Natural killer cell (primary cell): ENCODE measurements at regions not wholly inside any gene's neighbourhood (a gene's known extent, or its start where the extent isn't known, plus 50 kb on each side); places are given as distances from the start of the nearest gene placed in this dataset.

Source experiments
- ATAC-seq, 3 donors: fragments of 150-1000 bp in 2 of 3; fragments of 200-7000 bp in 1 of 3; cut with Tn5 transposase; 1 replicate in 1 of 3; 2 replicates in 2 of 3; pipeline ENCODE4 v1.10.0; 2021; ENCODE audit warnings: mild to moderate bottlenecking in 2 of 3, moderate library complexity in 2 of 3
- DNase-seq, 2 donors: peaks; one replicate each; pipeline versions ENCODE4 v3.0.0 to v3.0.0-alpha.2; 2013 to 2021; ENCODE audit warnings: mixed read lengths in 1 of 2
- H3K27ac ChIP-seq: one replicate; pipeline ENCODE4 v1.5.1; 2013; ENCODE audit warnings: mild to moderate bottlenecking, low read length
- H3K27me3 ChIP-seq: one replicate; pipeline ENCODE4 v1.6.1; 2013; ENCODE audit warnings: low read length; ENCODE audit not compliant: control insufficient read depth, insufficient read depth
- H3K36me3 ChIP-seq: one replicate; pipeline ENCODE4 v1.6.1; 2013; ENCODE audit warnings: low read length; ENCODE audit not compliant: control insufficient read depth, insufficient read depth
- H3K4me1 ChIP-seq: one replicate; pipeline ENCODE4 v1.6.1; 2013; ENCODE audit warnings: low read length; ENCODE audit not compliant: control insufficient read depth, insufficient read depth
- H3K4me3 ChIP-seq: one replicate; pipeline ENCODE4 v1.5.1; 2013; ENCODE audit warnings: low read length
- H3K9me3 ChIP-seq: one replicate; pipeline ENCODE4 v1.6.1; 2013; ENCODE audit warnings: low read length; ENCODE audit not compliant: control insufficient read depth, insufficient read depth
- H3K27ac Mint-ChIP-seq, 2 donors: one replicate each; pipeline ENCODE4 v1.8.0; 2022; ENCODE audit warnings: mild to moderate bottlenecking in 2 of 2, mixed read lengths in 2 of 2, moderate library complexity in 1 of 2
- H3K27me3 Mint-ChIP-seq, 2 donors: one replicate each; pipeline ENCODE4 v1.8.0; 2022; ENCODE audit warnings: low read depth in 2 of 2, mixed read lengths in 2 of 2
- H3K36me3 Mint-ChIP-seq: one replicate; pipeline ENCODE4 v1.8.0; 2022; ENCODE audit warnings: mixed read lengths
- H3K4me1 Mint-ChIP-seq, 2 donors: one replicate each; pipeline ENCODE4 v1.8.0; 2022; ENCODE audit warnings: mixed read lengths in 2 of 2
- H3K4me3 Mint-ChIP-seq: one replicate; pipeline ENCODE4 v1.8.0; 2022; ENCODE audit warnings: mild to moderate bottlenecking, moderate library complexity, mixed read lengths
- H3K9me3 Mint-ChIP-seq, 2 donors: one replicate each; pipeline ENCODE4 v1.8.0; 2022; ENCODE audit warnings: mixed read lengths in 2 of 2
- CTCF ChIP-seq: fragments of 200-600 bp; IDR thresholded peaks from one replicate; pipeline ENCODE4 v1.8.0; 2022; ENCODE audit warnings: antibody characterized with exemption
- WGBS: methylation state at CpG from one replicate; pipeline ENCODE4 v1.1.7; 2013; ENCODE audit warnings: missing lambda C conversion rate; ENCODE audit not compliant: insufficient coverage; 5-methylcytosine and 5-hydroxymethylcytosine counted together
- intact Hi-C: fragments of 100-400 bp; cut with micrococcal nuclease; formaldehyde crosslinking; loops from one replicate; pipeline ENCODE4 v1.14.2; 2022

- no peaks in the 10 kb centered on the region for H3K4me1 ChIP-seq
- Mint-ChIP-seq H3K27ac (no peak overlapping the region), H3K4me1 (peaks cover 4 to 6% of the 10 kb centered on the region in 2 donors), H3K36me3 (no peaks in the 10 kb centered on the region), H3K4me3 (no peak overlapping the region), H3K27me3 (peaks cover 3 to 8% of the 10 kb centered on the region in 2 donors), H3K9me3 (no peaks in the 10 kb centered on the region)
- H3K4me3 ChIP-seq: no peak overlapping the region
- no peak for TF ChIP-seq CTCF
- no peak overlapping the region for H3K27ac ChIP-seq
- 95% methylated on average over 3 of the region's 3 CpGs for WGBS
- no peaks in the 10 kb centered on the region for H3K27me3 ChIP-seq
- H3K36me3 ChIP-seq: no peaks in the 10 kb centered on the region
- no peak for ATAC-seq
- intact Hi-C loops: no loop called here
- no peak for DNase-seq
- no peaks in the 10 kb centered on the region for H3K9me3 ChIP-seq
Measured at GRCh38 chr1:43042773-43043457, 84.2 kb upstream of the SLC2A1 start.

GRCh38 chr1:43042127-43042526 is 83.5 kb upstream of the SLC2A1 start:
- DNase-seq (no peak), ATAC-seq (no peak)
- no peaks in the 10 kb centered on the region for H3K27me3 ChIP-seq
- no peak overlapping the region for H3K27ac ChIP-seq
- no peaks in the 10 kb centered on the region for H3K36me3 ChIP-seq
- Mint-ChIP-seq H3K27me3 (peaks cover 3 to 7% of the 10 kb centered on the region in 2 donors), H3K4me3 (no peak overlapping the region), H3K4me1 (peaks cover 4 to 6% of the 10 kb centered on the region in 2 donors), H3K9me3 (no peaks in the 10 kb centered on the region), H3K36me3 (no peaks in the 10 kb centered on the region), H3K27ac (no peak overlapping the region)
- no peaks in the 10 kb centered on the region for H3K4me1 ChIP-seq
- WGBS: 98% methylated on average over 4 of the region's 4 CpGs
- H3K4me3 ChIP-seq: no peak overlapping the region
- no peak for TF ChIP-seq CTCF
- intact Hi-C loops: no loop called here
- no peaks in the 10 kb centered on the region for H3K9me3 ChIP-seq

DNA sequence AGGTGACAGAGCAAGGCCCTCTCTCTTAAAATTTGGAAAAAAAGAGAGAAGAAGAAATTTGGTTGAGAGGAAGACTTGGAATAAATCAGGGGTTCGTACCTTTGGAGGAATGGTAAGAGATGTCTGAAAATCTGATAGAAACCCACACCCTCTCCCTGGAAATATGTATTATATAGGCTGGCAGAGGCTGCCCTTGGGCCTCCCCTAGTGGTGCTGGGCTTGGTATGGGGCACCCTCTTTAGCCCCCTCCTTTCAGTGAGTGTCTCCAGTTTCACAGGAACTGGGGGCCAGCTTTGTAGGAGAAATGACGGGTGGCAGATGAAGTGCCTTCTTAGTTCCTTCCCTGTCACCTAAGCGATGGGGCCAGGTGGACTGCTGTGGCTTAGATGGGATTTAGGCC is 82.9 kb upstream of the SLC2A1 start:
- no peak overlapping the region for H3K4me3 ChIP-seq
- Mint-ChIP-seq H3K4me1 (peaks cover 9 to 11% of the 10 kb centered on the region in 2 donors), H3K27ac (no peak overlapping the region), H3K4me3 (no peak overlapping the region), H3K27me3 (peaks cover 0 to 2% of the 10 kb centered on the region in 2 donors), H3K9me3 (no peaks in the 10 kb centered on the region), H3K36me3 (no peaks in the 10 kb centered on the region)
- no peak overlapping the region for H3K27ac ChIP-seq
- intact Hi-C loops: no loop called here
- H3K4me1 ChIP-seq: no peaks in the 10 kb centered on the region
- no peak for TF ChIP-seq CTCF
- ATAC-seq: no peak
- DNase-seq: no peak
- WGBS: 100% methylated on average over 2 of the region's 3 CpGs
- no peaks in the 10 kb centered on the region for H3K36me3 ChIP-seq
- H3K27me3 ChIP-seq: no peaks in the 10 kb centered on the region
- H3K9me3 ChIP-seq: no peaks in the 10 kb centered on the region
